ENCODE measurements at regions not wholly inside any gene's neighbourhood (a gene's known extent, or its start where the extent isn't known, plus 50 kb on each side); places are given as distances from the start of the nearest gene placed in this dataset.
"Not testable (repeated sequence)": the region's sequence is repeated elsewhere in the genome, so short reads cannot be mapped to it uniquely, and the experiment has no call there.

- Histone ChIP-seq H2AFZ (ENCODE audit: low read length) (no peak overlapping the region), H3K14ac (ENCODE audit: low read length) (no peak overlapping the region), H3K4me3 (ENCODE audit: low read length in 2 of 2) (no peak overlapping the region)
Observed at GRCh38 chr22:16658068-16658467, 65.5 kb upstream of the CCT8L2 start.

DNA sequence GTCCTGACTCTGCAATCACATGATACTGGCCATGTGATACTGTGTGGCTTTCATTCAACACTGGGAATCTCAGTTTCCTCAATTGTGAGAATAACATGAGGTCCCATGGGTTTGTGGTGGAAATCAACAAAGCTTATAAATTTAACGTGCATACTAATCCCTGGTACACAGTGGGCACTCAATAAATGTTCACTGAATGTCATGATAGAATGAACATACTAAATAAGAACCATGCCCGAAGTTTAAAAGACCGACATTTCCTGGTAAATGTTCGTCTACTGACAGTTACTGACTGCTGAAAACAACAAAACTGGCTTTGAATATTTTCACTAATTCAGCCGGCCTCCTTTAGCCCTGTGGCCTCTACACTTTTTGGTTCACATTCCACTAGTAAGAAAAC is 62.3 kb upstream of the CCT8L2 start:
- H2BK120ac ChIP-seq (ENCODE audit: low read depth, low read length), result no peak overlapping the region
- H2BK15ac ChIP-seq (ENCODE audit: low read length), result no peak overlapping the region
- H3K79me1 ChIP-seq (ENCODE audit: low read depth, low read length), result no peaks in the 10 kb centered on the region
- no peak overlapping the region for H2BK5ac ChIP-seq (ENCODE audit: low read length)
- H3K4me2 ChIP-seq (ENCODE audit: insufficient read depth, low read length, poor library complexity, severe bottlenecking), result no peak overlapping the region
- WGBS, 2 donors (ENCODE audit: extremely low coverage in 2 of 2, insufficient read length in 2 of 2, insufficient replicate concordance in 1 of 2), result no CpG with 5 or more reads among the region's 5 CpGs
- H3K27me3 ChIP-seq (ENCODE audit: control insufficient read depth in 3 of 3, insufficient read depth in 3 of 3, low read depth in 1 of 3, low read length in 3 of 3), result no peaks in the 10 kb centered on the region
- no peaks in the 10 kb centered on the region for H3K4me1 ChIP-seq (ENCODE audit: control insufficient read depth in 2 of 2, insufficient read depth in 1 of 2, low read depth in 1 of 2, low read length in 2 of 2)
- H4K8ac ChIP-seq (ENCODE audit: low read depth, low read length), result no peak overlapping the region
- DNase-seq (ENCODE audit: low spot score), result no peak
- H3K23ac ChIP-seq (ENCODE audit: low read depth, low read length, poor library complexity), result no peak overlapping the region
- H2AFZ ChIP-seq (ENCODE audit: low read length), result no peak overlapping the region
- H3K36me3 ChIP-seq (replicated peaks in 1 of 2; ENCODE audit: control insufficient read depth in 2 of 2, insufficient read depth in 2 of 2, low read length in 2 of 2), result no peaks in the 10 kb centered on the region
- H3K14ac ChIP-seq (ENCODE audit: low read length), result no peak overlapping the region
- no peak overlapping the region for H3K4ac ChIP-seq (ENCODE audit: low read length)
- H3K4me3 ChIP-seq (ENCODE audit: low read length in 2 of 2), result no peak overlapping the region
- no peak overlapping the region for H4K91ac ChIP-seq (ENCODE audit: low read depth, low read length, poor library complexity)
- H3K18ac ChIP-seq (ENCODE audit: low read length), result no peak overlapping the region
- no peak overlapping the region for H3K27ac ChIP-seq (replicated peaks; ENCODE audit: low read length)
- H3K9ac ChIP-seq (ENCODE audit: low read depth, low read length, poor library complexity), result no peak overlapping the region
- no peak overlapping the region for H2BK12ac ChIP-seq (ENCODE audit: low read length)
- no peak overlapping the region for H2AK5ac ChIP-seq (ENCODE audit: low read depth, low read length)
- no peaks in the 10 kb centered on the region for H3K9me3 ChIP-seq (replicated peaks in 1 of 2; ENCODE audit: control insufficient read depth in 2 of 2, insufficient read depth in 1 of 2, low read depth in 1 of 2, low read length in 2 of 2)

More at GRCh38 chr22:16658068-16658467, 65.5 kb upstream of the CCT8L2 start:
- Histone ChIP-seq H3K4ac (ENCODE audit: low read length) (no peak overlapping the region), H2AK5ac (ENCODE audit: low read depth, low read length) (no peak overlapping the region), H3K4me1 (ENCODE audit: control insufficient read depth in 2 of 2, insufficient read depth in 1 of 2, low read depth in 1 of 2, low read length in 2 of 2) (no peaks in the 10 kb centered on the region), H3K23ac (ENCODE audit: low read depth, low read length, poor library complexity) (no peak overlapping the region), H3K18ac (ENCODE audit: low read length) (no peak overlapping the region), H2BK5ac (ENCODE audit: low read length) (no peak overlapping the region), H3K79me1 (ENCODE audit: low read depth, low read length) (no peaks in the 10 kb centered on the region), H4K91ac (ENCODE audit: low read depth, low read length, poor library complexity) (no peak overlapping the region), H2BK12ac (ENCODE audit: low read length) (no peak overlapping the region), H2BK15ac (ENCODE audit: low read length) (no peak overlapping the region), H3K36me3 (replicated peaks in 1 of 2; ENCODE audit: control insufficient read depth in 2 of 2, insufficient read depth in 2 of 2, low read length in 2 of 2) (no peaks in the 10 kb centered on the region), H3K9ac (ENCODE audit: low read depth, low read length, poor library complexity) (no peak overlapping the region), H3K9me3 (replicated peaks in 1 of 2; ENCODE audit: control insufficient read depth in 2 of 2, insufficient read depth in 1 of 2, low read depth in 1 of 2, low read length in 2 of 2) (no peaks in the 10 kb centered on the region), H4K8ac (ENCODE audit: low read depth, low read length) (no peak overlapping the region), H3K27me3 (ENCODE audit: control insufficient read depth in 3 of 3, insufficient read depth in 3 of 3, low read depth in 1 of 3, low read length in 3 of 3) (no peaks in the 10 kb centered on the region), H3K27ac (replicated peaks; ENCODE audit: low read length) (no peak overlapping the region), H3K4me2 (ENCODE audit: insufficient read depth, low read length, poor library complexity, severe bottlenecking) (no peak overlapping the region), H2BK120ac (ENCODE audit: low read depth, low read length) (no peak overlapping the region)
- DNase-seq (ENCODE audit: low spot score), result no peak

GRCh38 chr22:16654336-16654735 is 61.7 kb upstream of the CCT8L2 start:
- H2BK5ac ChIP-seq (ENCODE audit: low read length); H3K4ac ChIP-seq (ENCODE audit: low read length); DNase-seq (ENCODE audit: low spot score); H4K8ac ChIP-seq (ENCODE audit: low read depth, low read length); H2BK15ac ChIP-seq (ENCODE audit: low read length); H2BK120ac ChIP-seq (ENCODE audit: low read depth, low read length); H2AK5ac ChIP-seq (ENCODE audit: low read depth, low read length); H3K4me2 ChIP-seq (ENCODE audit: insufficient read depth, low read length, poor library complexity, severe bottlenecking); H3K9me3 ChIP-seq (replicated peaks in 1 of 2; ENCODE audit: control insufficient read depth in 2 of 2, insufficient read depth in 1 of 2, low read depth in 1 of 2, low read length in 2 of 2); H3K18ac ChIP-seq (ENCODE audit: low read length); H3K4me1 ChIP-seq (ENCODE audit: control insufficient read depth in 2 of 2, insufficient read depth in 1 of 2, low read depth in 1 of 2, low read length in 2 of 2); H2BK12ac ChIP-seq (ENCODE audit: low read length); H3K27me3 ChIP-seq (ENCODE audit: control insufficient read depth in 3 of 3, insufficient read depth in 3 of 3, low read depth in 1 of 3, low read length in 3 of 3); H3K23ac ChIP-seq (ENCODE audit: low read depth, low read length, poor library complexity); H3K9ac ChIP-seq (ENCODE audit: low read depth, low read length, poor library complexity); H2AFZ ChIP-seq (ENCODE audit: low read length); H3K4me3 ChIP-seq (ENCODE audit: low read length in 2 of 2); H4K91ac ChIP-seq (ENCODE audit: low read depth, low read length, poor library complexity); H3K79me1 ChIP-seq (ENCODE audit: low read depth, low read length); H3K36me3 ChIP-seq (replicated peaks in 1 of 2; ENCODE audit: control insufficient read depth in 2 of 2, insufficient read depth in 2 of 2, low read length in 2 of 2); H3K27ac ChIP-seq (replicated peaks; ENCODE audit: low read length); H3K14ac ChIP-seq (ENCODE audit: low read length): not testable (repeated sequence)
- no CpG with 5 or more reads among the region's 2 CpGs for WGBS, 2 donors (ENCODE audit: extremely low coverage in 2 of 2, insufficient read length in 2 of 2, insufficient replicate concordance in 1 of 2)

GRCh38 chr22:16653222-16653621 is 60.6 kb upstream of the CCT8L2 start:
- not testable (repeated sequence) for H3K4ac ChIP-seq (ENCODE audit: low read length); DNase-seq (ENCODE audit: low spot score); H3K27ac ChIP-seq (replicated peaks; ENCODE audit: low read length); H3K23ac ChIP-seq (ENCODE audit: low read depth, low read length, poor library complexity); H3K4me2 ChIP-seq (ENCODE audit: insufficient read depth, low read length, poor library complexity, severe bottlenecking); H2BK5ac ChIP-seq (ENCODE audit: low read length); H2AFZ ChIP-seq (ENCODE audit: low read length); H2BK120ac ChIP-seq (ENCODE audit: low read depth, low read length); H4K8ac ChIP-seq (ENCODE audit: low read depth, low read length); H3K79me1 ChIP-seq (ENCODE audit: low read depth, low read length); H4K91ac ChIP-seq (ENCODE audit: low read depth, low read length, poor library complexity); H3K14ac ChIP-seq (ENCODE audit: low read length); H2BK15ac ChIP-seq (ENCODE audit: low read length); H3K27me3 ChIP-seq (ENCODE audit: control insufficient read depth in 3 of 3, insufficient read depth in 3 of 3, low read depth in 1 of 3, low read length in 3 of 3); H3K9me3 ChIP-seq (replicated peaks in 1 of 2; ENCODE audit: control insufficient read depth in 2 of 2, insufficient read depth in 1 of 2, low read depth in 1 of 2, low read length in 2 of 2); H3K18ac ChIP-seq (ENCODE audit: low read length); H3K36me3 ChIP-seq (replicated peaks in 1 of 2; ENCODE audit: control insufficient read depth in 2 of 2, insufficient read depth in 2 of 2, low read length in 2 of 2); H3K4me3 ChIP-seq (ENCODE audit: low read length in 2 of 2); H2AK5ac ChIP-seq (ENCODE audit: low read depth, low read length); H2BK12ac ChIP-seq (ENCODE audit: low read length); H3K9ac ChIP-seq (ENCODE audit: low read depth, low read length, poor library complexity); H3K4me1 ChIP-seq (ENCODE audit: control insufficient read depth in 2 of 2, insufficient read depth in 1 of 2, low read depth in 1 of 2, low read length in 2 of 2)
- no CpG with 5 or more reads among the region's 7 CpGs for WGBS, 2 donors (ENCODE audit: extremely low coverage in 2 of 2, insufficient read length in 2 of 2, insufficient replicate concordance in 1 of 2)
